Lower leg skin (tissue), 4 donors: ENCODE measurements at regions not wholly inside any gene's neighbourhood (a gene's known extent, or its start where the extent isn't known, plus 50 kb on each side); places are given as distances from the start of the nearest gene placed in this dataset.

ENCODE experiments used
- DNase-seq, 2 donors: peaks; one replicate each; pipeline ENCODE4 v3.0.0-alpha.2; 2019; ENCODE audit warnings: low spot score in 2 of 2
- H3K4me3 ChIP-seq: fragments of 200-600 bp; sonication (generic); 2 replicates; pipeline ENCODE4 v1.5.1; 2017; ENCODE audit warnings: mild to moderate bottlenecking, low read depth; ENCODE audit not compliant: poor library complexity, severe bottlenecking
- POLR2A ChIP-seq, 2 donors: fragments of 450-650 bp; IDR thresholded peaks; one replicate each; pipeline ENCODE4 v1.6.1; 2016 to 2017; ENCODE audit warnings: antibody characterized with exemption in 2 of 2, mild to moderate bottlenecking in 1 of 2, moderate library complexity in 1 of 2
- WGBS, 2 donors: methylation state at CpG; one replicate each; pipeline ENCODE4 v1.1.5; 2018; 5-methylcytosine and 5-hydroxymethylcytosine counted together
- intact Hi-C: fragments of 100-400 bp; cut with DNase I; formaldehyde crosslinking; loops from one replicate; pipeline ENCODE4 v1.15.0; 2023; ENCODE audit warnings: low total_unique reads
- TF ChIP-seq, protein P1 (sequence below), 3 donors: fragments of 450-650 bp; IDR thresholded peaks; one replicate each; pipeline ENCODE4 v1.5.1; 2016; ENCODE audit warnings: antibody characterized with exemption in 3 of 3, mild to moderate bottlenecking in 3 of 3, moderate library complexity in 2 of 3

DNA sequence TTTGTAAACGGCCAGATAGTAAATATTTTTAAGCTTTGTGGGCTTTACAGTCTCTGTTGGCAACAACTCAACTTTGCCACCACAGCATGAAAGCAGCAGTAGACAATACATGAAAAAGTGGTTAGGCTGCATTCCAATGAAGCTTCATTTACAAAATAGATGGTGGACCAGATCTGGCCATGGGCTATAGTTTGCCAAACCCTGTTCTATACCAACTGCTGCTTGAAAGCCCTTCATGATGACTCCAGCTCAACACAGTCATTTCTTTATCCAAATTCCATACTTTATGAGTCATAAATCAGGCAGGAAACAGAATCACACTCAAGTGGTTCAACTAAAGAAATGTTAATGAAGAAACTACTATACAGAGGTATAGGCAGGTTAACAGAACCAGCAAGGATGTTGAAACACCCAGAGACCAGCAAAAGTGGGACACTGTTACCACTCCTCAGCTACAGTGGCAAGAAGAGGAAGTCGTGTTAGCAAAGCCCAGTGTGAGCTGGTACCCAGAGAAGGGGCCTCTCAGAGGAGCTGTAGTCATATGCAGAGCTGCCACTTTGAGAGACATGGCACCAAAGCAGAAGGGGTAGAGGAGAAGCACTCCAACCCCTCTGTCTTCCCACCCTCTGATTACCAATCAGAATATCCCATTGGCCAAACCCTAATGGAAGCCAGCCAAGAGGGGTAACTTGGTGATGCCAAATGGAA is 72.5 kb downstream of the PRLHR start:
- TF ChIP-seq POLR2A (IDR thresholded peaks at IDR 0.05): no peak
- TF ChIP-seq, protein P1, sequence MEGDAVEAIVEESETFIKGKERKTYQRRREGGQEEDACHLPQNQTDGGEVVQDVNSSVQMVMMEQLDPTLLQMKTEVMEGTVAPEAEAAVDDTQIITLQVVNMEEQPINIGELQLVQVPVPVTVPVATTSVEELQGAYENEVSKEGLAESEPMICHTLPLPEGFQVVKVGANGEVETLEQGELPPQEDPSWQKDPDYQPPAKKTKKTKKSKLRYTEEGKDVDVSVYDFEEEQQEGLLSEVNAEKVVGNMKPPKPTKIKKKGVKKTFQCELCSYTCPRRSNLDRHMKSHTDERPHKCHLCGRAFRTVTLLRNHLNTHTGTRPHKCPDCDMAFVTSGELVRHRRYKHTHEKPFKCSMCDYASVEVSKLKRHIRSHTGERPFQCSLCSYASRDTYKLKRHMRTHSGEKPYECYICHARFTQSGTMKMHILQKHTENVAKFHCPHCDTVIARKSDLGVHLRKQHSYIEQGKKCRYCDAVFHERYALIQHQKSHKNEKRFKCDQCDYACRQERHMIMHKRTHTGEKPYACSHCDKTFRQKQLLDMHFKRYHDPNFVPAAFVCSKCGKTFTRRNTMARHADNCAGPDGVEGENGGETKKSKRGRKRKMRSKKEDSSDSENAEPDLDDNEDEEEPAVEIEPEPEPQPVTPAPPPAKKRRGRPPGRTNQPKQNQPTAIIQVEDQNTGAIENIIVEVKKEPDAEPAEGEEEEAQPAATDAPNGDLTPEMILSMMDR (IDR thresholded peaks at IDR 0.05): no peak
- intact Hi-C loops: no loop called here
- DNase-seq: no peak
- H3K4me3 ChIP-seq: no peak overlapping the region
- WGBS, 2 donors: 38 to 49% methylated on average over 2 of the region's 2 CpGs

DNA sequence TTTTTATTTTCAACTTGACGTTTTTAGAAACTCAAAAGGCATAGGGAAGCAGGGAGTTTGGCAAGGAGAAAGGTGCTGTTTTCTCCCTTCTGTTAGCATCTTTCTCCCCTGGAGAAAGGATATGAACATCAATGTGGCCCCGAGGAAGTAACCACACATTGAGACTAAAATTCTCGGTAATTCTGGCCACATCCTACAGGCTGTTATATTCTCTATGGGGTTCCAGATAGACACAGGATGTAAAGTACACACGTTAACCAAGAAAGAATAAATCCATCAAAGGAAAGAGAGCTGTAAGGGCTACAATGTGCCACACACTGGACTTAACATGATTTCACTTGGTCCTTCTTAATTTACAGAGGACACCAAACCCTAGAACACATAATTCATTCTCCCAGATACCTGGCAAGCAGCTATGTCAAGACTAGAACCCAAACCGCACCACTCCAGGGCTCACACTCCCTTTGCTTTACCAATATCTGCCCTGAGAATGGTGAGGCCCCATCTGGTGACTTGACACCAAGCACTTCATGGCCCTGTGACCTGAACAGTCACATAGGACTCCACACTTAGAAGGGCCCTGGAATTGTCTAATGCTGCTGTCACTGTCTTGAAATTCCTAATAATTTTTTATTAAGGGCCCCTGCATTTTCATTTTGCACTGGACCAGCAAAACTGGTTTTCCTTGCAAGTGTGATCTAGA is 73.9 kb downstream of the PRLHR start:
- H3K4me3 ChIP-seq: no peak overlapping the region
- TF ChIP-seq POLR2A (IDR thresholded peaks at IDR 0.05): no peak
- TF ChIP-seq, protein P1 (IDR thresholded peaks at IDR 0.05): no peak
- intact Hi-C loops: no loop called here
- 77 to 86% methylated on average over 5 of the region's 5 CpGs for WGBS, 2 donors
- no peak for DNase-seq

DNA sequence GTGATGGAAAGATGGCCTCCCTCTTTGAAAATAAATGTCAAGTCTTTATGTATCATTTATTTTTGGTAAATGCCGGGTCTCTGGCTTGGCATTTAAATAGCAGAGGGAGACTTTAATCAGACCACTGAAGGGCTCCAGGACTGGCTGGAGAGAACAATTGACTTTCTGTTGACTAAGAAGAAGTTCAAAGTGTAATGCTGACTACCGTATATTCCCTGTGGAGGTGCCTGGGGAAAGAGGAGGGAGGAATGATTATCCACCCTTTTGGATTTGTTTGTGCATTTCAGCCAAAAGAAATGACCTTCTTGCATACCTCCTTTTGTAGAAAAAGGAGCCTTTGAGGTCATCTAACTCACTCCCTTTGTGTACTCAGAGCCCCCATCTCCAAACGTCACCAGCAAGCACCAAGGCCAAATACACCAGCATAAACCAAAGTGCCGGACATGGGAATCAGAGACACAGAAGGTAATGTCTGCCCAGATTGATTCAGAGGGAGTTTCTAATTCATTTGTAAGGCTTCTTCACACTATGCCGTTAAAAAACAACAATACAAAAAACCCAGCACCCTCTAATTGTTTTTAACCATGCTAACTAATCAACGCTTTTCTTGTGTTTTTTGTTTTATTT is 75.2 kb downstream of the PRLHR start:
- intact Hi-C loops: no loop called here
- 84 to 87% methylated on average over 6 of the region's 6 CpGs for WGBS, 2 donors
- no peak for DNase-seq
- TF ChIP-seq POLR2A (IDR thresholded peaks at IDR 0.05): no peak
- TF ChIP-seq, protein P1 (IDR thresholded peaks at IDR 0.05): no peak
- no peak overlapping the region for H3K4me3 ChIP-seq

DNA sequence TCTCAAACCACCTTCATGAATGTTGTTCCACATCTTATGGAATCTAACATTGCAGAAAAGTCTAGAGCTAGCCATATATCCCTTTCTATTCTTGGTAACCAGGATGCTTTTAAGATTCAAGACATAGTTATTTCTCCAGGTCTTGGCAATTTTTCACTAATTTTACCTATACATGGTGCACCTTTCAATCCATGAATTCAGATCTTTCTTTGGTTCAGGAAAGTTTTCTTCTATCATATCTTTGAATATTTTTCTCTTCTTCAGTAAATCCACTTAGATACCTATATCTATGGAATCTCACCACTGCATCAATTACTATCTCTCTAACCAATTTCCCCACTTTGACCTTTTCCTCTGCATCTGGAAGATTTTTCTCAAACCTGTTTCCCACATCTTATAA is 77.4 kb downstream of the PRLHR start:
- no peak for DNase-seq
- no peak overlapping the region for H3K4me3 ChIP-seq
- intact Hi-C loops: no loop called here
- TF ChIP-seq POLR2A (IDR thresholded peaks at IDR 0.05): no peak
- TF ChIP-seq, protein P1 (IDR thresholded peaks at IDR 0.05): no peak

DNA sequence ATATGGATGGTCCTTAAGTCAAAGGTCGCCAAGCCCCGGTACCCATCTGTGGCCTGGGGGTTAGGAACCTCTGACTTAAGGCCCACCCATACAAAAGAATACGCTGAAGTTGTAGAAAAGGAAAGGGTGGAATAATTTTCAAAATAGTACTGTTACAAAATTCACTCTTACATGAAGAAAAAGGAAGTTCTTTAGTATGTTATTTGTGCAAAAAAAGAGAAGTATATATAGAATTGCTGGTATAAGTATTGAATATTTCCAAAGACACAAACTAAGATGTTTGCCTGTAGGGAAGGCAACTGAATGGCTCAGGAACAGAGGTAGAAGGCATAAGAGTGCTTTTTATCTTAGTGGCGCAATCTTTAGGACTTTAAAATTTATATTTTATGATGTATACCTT is 78.7 kb downstream of the PRLHR start:
- intact Hi-C loops: no loop called here

More for the DNA sequence above, 78.7 kb downstream of the PRLHR start:
- WGBS, 2 donors: 83 to 91% methylated on average over 4 of the region's 4 CpGs
- no peak for DNase-seq
- no peak for TF ChIP-seq POLR2A (IDR thresholded peaks at IDR 0.05)
- TF ChIP-seq, protein P1 (IDR thresholded peaks at IDR 0.05): no peak
- H3K4me3 ChIP-seq: no peak overlapping the region
